K562 (cell line): ENCODE measurements at regions not wholly inside any gene's neighbourhood (a gene's known extent, or its start where the extent isn't known, plus 50 kb on each side); places are given as distances from the start of the nearest gene placed in this dataset.

Source experiments
- ATAC-seq: fragments of 200-7000 bp; cut with Tn5 transposase; 3 replicates; pipeline ENCODE4 v1.9.1; 2020; ENCODE audit warnings: moderate library complexity
- BruUV-seq: library from RNA; stranded (reverse); fragments of 400-500 nt; replicated peaks from 2 replicates; lab custom pipeline; 2021; lab: Mats Ljungman, UMichigan
- CTCF ChIA-PET: fragments of 300-600 bp; formaldehyde crosslinking; extraction: SDS; loops from one replicate; lab custom pipeline; 2021; ENCODE audit warnings: low intra/inter-chr PET ratio; lab: Yijun Ruan, JAX
- POLR2A ChIA-PET: fragments of 300-600, 350-650 bp; sonication (Branson Sonifier 250); formaldehyde crosslinking; extraction: SDS; loops from one replicate; lab custom pipeline; 2021; ENCODE audit warnings: antibody characterized with exemption, inconsistent platforms; lab: Yijun Ruan, JAX
- DNase-seq, 4 experiments: peaks; one replicate each; pipeline versions ENCODE4 v3.0.0 to v3.0.0-alpha.2; 2011 to 2018; ENCODE audit warnings: low spot score in 3 of 4, mixed read lengths in 3 of 4; ENCODE audit errors: extremely low read depth in 1 of 4
- FAIRE-seq: peaks from 2 replicates; lab custom pipeline; 2011; peaks lifted over from hg19 to GRCh38; lab: Jason Lieb, UNC
- H2AFZ ChIP-seq: 2 replicates; pipeline ENCODE4 v1.6.0; 2011; ENCODE audit warnings: low read depth, low read length, control low read depth, inconsistent platforms
- H3K27ac ChIP-seq: fragments of 200-600 bp; 3 replicates; pipeline ENCODE4 v1.8.0; 2011; ENCODE audit warnings: low read depth, mild to moderate bottlenecking, control low read depth, inconsistent platforms, low read length, moderate library complexity, mixed read lengths; ENCODE audit errors: extremely low read depth
- H3K27me3 ChIP-seq, 2 experiments: fragments of 300-600 bp in 1 of 2; 2 replicates in 1 of 2; 3 replicates in 1 of 2; pipeline versions ENCODE4 v1.6.0 to v1.8.0; 2011; ENCODE audit warnings: inconsistent platforms in 2 of 2, low read length in 2 of 2, mild to moderate bottlenecking in 1 of 2, mixed read lengths in 1 of 2, moderate library complexity in 1 of 2; ENCODE audit not compliant: control insufficient read depth in 2 of 2, insufficient read depth in 2 of 2
- H3K36me3 ChIP-seq: fragments of 300-600 bp; 3 replicates; pipeline ENCODE4 v1.8.0; 2011; ENCODE audit warnings: mild to moderate bottlenecking, low read length, inconsistent platforms; ENCODE audit not compliant: control insufficient read depth, insufficient read depth
- H3K4me1 ChIP-seq, 2 experiments: fragments of 200-600 bp in 1 of 2; replicated peaks in 1 of 2; 2 replicates in 1 of 2; 3 replicates in 1 of 2; pipeline versions ENCODE4 v1.5.1 to v1.8.0; 2011; ENCODE audit warnings: inconsistent platforms in 2 of 2, low read length in 2 of 2, mild to moderate bottlenecking in 1 of 2, mixed read lengths in 1 of 2, moderate library complexity in 1 of 2; ENCODE audit not compliant: control insufficient read depth in 2 of 2, insufficient read depth in 2 of 2
- H3K4me2 ChIP-seq: 2 replicates; pipeline ENCODE4 v1.6.1; 2011; ENCODE audit warnings: low read length, control low read depth, inconsistent platforms, mixed read lengths; ENCODE audit not compliant: insufficient read depth
- H3K4me3 ChIP-seq: fragments of 200-600 bp; sonication (generic), shearing (Covaris generic); 2 replicates; pipeline ENCODE4 v1.5.1; 2016; ENCODE audit warnings: control low read depth, inconsistent platforms
- H3K79me2 ChIP-seq: fragments of 200-600 bp; 3 replicates; pipeline ENCODE4 v1.8.0; 2011; ENCODE audit warnings: low read length, inconsistent platforms; ENCODE audit not compliant: control insufficient read depth, insufficient read depth
- H3K9ac ChIP-seq, 2 experiments: 2 replicates each; pipeline versions ENCODE4 v1.6.0 to v1.6.1; 2011; ENCODE audit warnings: low read depth in 2 of 2, low read length in 2 of 2, control low read depth in 1 of 2, inconsistent platforms in 1 of 2, mild to moderate bottlenecking in 1 of 2, mixed read lengths in 1 of 2; ENCODE audit not compliant: insufficient read depth in 1 of 2
- H3K9me1 ChIP-seq: one replicate; pipeline ENCODE4 v1.6.0; 2011; ENCODE audit warnings: inconsistent platforms, mild to moderate bottlenecking, low read length, moderate library complexity; ENCODE audit not compliant: control insufficient read depth, insufficient read depth
- H3K9me3 ChIP-seq: replicated peaks from 2 replicates; pipeline ENCODE4 v1.5.1; 2011; ENCODE audit warnings: low read depth, low read length, inconsistent platforms; ENCODE audit not compliant: control insufficient read depth, insufficient read depth
- H4K20me1 ChIP-seq: replicated peaks from 2 replicates; pipeline ENCODE4 v1.6.1; 2011; ENCODE audit warnings: low read length, inconsistent platforms, mixed read lengths; ENCODE audit not compliant: control insufficient read depth, insufficient read depth
- FOSL1 ChIP-seq: fragments of 200-800 bp; sonication (Bioruptor generic); conservative IDR thresholded peaks from 2 replicates; pipeline ENCODE4 v1.6.1; 2016; ENCODE audit warnings: missing genetic modification characterization, missing compliant biosample characterization
- HBP1 ChIP-seq: fragments of 450-650 bp; formaldehyde crosslinking; IDR thresholded peaks from 2 replicates; pipeline ENCODE4 v1.4.0; 2022; ENCODE audit warnings: missing genetic modification characterization
- HNRNPLL ChIP-seq: fragments of 200-400 bp; formaldehyde crosslinking; IDR thresholded peaks from 2 replicates; pipeline ENCODE4 v1.6.1; 2017; ENCODE audit warnings: low read length, low read depth, mild to moderate bottlenecking; ENCODE audit not compliant: poor library complexity, severe bottlenecking
- JUND ChIP-seq, 2 experiments: IDR thresholded peaks; 2 replicates in 1 of 2; 3 replicates in 1 of 2; pipeline ENCODE4 v1.6.1; 2011; ENCODE audit warnings: borderline replicate concordance in 2 of 2, low read depth in 2 of 2, low read length in 2 of 2, improper control_type of control experiment in 1 of 2, missing biosample characterization in 1 of 2, missing genetic modification characterization in 1 of 2, missing genetic modification reagents in 1 of 2
- MECOM ChIP-seq: fragments of 250-450 bp; sonication (Bioruptor Pico); IDR thresholded peaks from 2 replicates; pipeline ENCODE4 v1.8.0; 2022; ENCODE audit warnings: inconsistent platforms
- MTA1 ChIP-seq: fragments of 450-650 bp; IDR thresholded peaks from 2 replicates; pipeline ENCODE4 v1.6.1; 2017; ENCODE audit warnings: borderline replicate concordance
- RFX7 ChIP-seq: fragments of 250-450 bp; sonication (Bioruptor Pico); IDR thresholded peaks from 2 replicates; pipeline ENCODE4 v1.5.1; 2021; ENCODE audit warnings: mild to moderate bottlenecking
- TEAD2 ChIP-seq: fragments of 450-650 bp; IDR thresholded peaks from 2 replicates; pipeline ENCODE4 v1.6.1; 2016; ENCODE audit warnings: missing genetic modification characterization, control low read depth, missing compliant biosample characterization
- VEZF1 ChIP-seq: fragments of 200-800 bp; sonication (Bioruptor generic); IDR thresholded peaks from 2 replicates; pipeline ENCODE4 v1.6.1; 2017; ENCODE audit warnings: missing genetic modification characterization, missing compliant biosample characterization
- ZNF232 ChIP-seq: sonication (generic); formaldehyde crosslinking; IDR thresholded peaks from 2 replicates; pipeline ENCODE4 v1.8.0; 2022; ENCODE audit warnings: mild to moderate bottlenecking, missing genetic modification reagents
- ZNF41 ChIP-seq: fragments of 250-450 bp; sonication (Bioruptor Pico); conservative IDR thresholded peaks from 2 replicates; pipeline ENCODE4 v1.4.0; 2020; ENCODE audit warnings: mild to moderate bottlenecking
- ZNF609 ChIP-seq: sonication (generic); formaldehyde crosslinking; IDR thresholded peaks from 2 replicates; pipeline ENCODE4 v1.8.1; 2023; ENCODE audit warnings: missing genetic modification reagents, mild to moderate bottlenecking, borderline replicate concordance
- WGBS: fragments of 100-300 bp; shearing (Covaris generic); methylation state at CpG from one replicate; pipeline ENCODE4 v1.1.6; 2016; ENCODE audit warnings: low coverage, mixed read lengths; ENCODE audit not compliant: insufficient coverage; ENCODE audit errors: missing lambda C conversion rate; 5-methylcytosine and 5-hydroxymethylcytosine counted together
- in situ Hi-C: fragments of 300-500 bp; cut with MboI; formaldehyde crosslinking; loops from 4 replicates; pipeline ENCODE4 v1.15.0; 2018; ENCODE audit warnings: inconsistent platforms, mixed read lengths
- intact Hi-C: fragments of 100-400 bp; cut with micrococcal nuclease; formaldehyde crosslinking; loops from 2 replicates; pipeline ENCODE4 v1.14.2; 2022

- no peak overlapping the region for H3K9ac ChIP-seq
- ChIA-PET CTCF (no interaction called here), POLR2A (no interaction called here)
- no peaks in the 10 kb centered on the region for H4K20me1 ChIP-seq
- in situ Hi-C loops: no loop called here
- WGBS: 0% methylated on average over 5 of the region's 5 CpGs
- no peaks in the 10 kb centered on the region for H3K9me3 ChIP-seq
- no peak overlapping the region for H2AFZ ChIP-seq
- H3K36me3 ChIP-seq: no peaks in the 10 kb centered on the region
- peak; percentile 6 to 23 (median 10) for DNase-seq
- H3K9me1 ChIP-seq: no peaks in the 10 kb centered on the region
- ATAC-seq: no peak
- no peaks in the 10 kb centered on the region for H3K79me2 ChIP-seq
- H3K4me1 ChIP-seq: no peaks in the 10 kb centered on the region
- FAIRE-seq: no peak
- H3K4me2 ChIP-seq: no peak overlapping the region
- no peaks in the 10 kb centered on the region for H3K27me3 ChIP-seq
- no TSS peak for BruUV-seq
- intact Hi-C loops: no loop called here
- H3K27ac ChIP-seq: no peak overlapping the region
- H3K4me3 ChIP-seq: no peak overlapping the region
- TF ChIP-seq ZNF41 (CRISPR knock-in tag) (no peak), ZNF609 (CRISPR knock-in tag) (no peak), VEZF1 (CRISPR knock-in tag) (0 out of 2 replicates have a peak, but pooled peaks have one; percentile 21), FOSL1 (tag) (peak; percentile 82), MECOM (CRISPR knock-in tag) (no peak), MTA1 (no peak), ZNF232 (CRISPR knock-in tag) (no peak), TEAD2 (tag) (no peak), RFX7 (CRISPR knock-in tag) (no peak), HNRNPLL (no peak), HBP1 (CRISPR knock-in tag) (no peak), JUND (IDR thresholded peaks at IDR 0.05; ENCODE audit: borderline replicate concordance, low read depth, low read length) (peak; percentile 68), JUND (tag; IDR thresholded peaks at IDR 0.05; ENCODE audit: borderline replicate concordance, low read depth, low read length) (peak; percentile 60; the same call in 1 of the 3 replicates)
Observed at GRCh38 chr20:11267131-11267761, 593.4 kb upstream of the JAG1 start.
